ENCODE measurements at regions not wholly inside any gene's neighbourhood (a gene's known extent, or its start where the extent isn't known, plus 50 kb on each side); places are given as distances from the start of the nearest gene placed in this dataset.

DNA sequence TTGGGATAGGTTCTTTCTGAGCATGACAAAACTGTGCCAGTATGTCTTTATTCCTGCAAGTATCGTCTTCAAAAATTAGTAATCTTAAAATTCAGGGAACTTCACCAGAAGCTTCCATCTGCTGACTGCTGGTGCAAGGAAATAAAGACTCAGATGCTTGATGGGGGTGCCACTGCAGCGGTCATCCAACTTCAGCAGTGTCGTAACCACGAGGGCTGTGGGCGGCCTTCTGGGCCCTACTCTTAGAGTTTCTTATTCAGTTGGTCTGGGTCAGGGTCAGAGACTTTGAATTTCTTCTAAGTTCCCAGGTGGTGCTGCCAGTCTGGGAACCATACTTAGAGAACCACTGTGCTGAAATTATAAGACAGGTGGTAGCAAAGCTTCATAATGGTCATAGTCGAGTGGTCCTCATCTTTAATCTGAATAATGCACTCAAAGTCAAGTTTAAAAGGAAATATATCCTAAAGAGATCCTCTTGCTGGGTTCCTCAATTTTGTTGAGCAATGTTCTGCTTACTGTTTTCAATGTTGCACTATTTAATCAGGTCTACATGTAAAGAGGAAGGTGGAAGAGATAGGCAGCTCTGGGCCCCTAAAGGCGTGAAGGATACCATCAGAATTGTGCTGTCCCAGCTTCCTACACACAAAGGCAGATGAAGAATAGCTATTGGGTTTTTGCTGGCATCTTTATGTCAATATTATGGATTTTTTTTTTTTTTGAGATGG is 165.4 kb upstream of the GMDS start:
- Histone ChIP-seq H3K36me3 (ENCODE audit: control insufficient read depth in 4 of 4, insufficient read depth in 4 of 4, low read length in 3 of 4) (peaks cover 0 to 2% (median 0%) of the 10 kb centered on the region in 4 experiments), H3K9me3 (ENCODE audit: control extremely low read depth in 1 of 5, control insufficient read depth in 4 of 5, insufficient read depth in 2 of 5, low read depth in 1 of 5, low read length in 4 of 5) (no peaks in the 10 kb centered on the region), H3K27ac (ENCODE audit: insufficient read depth in 1 of 2, low read depth in 1 of 2, low read length in 2 of 2, poor library complexity in 1 of 2, severe bottlenecking in 2 of 2) (no peak overlapping the region), H3K4me1 (ENCODE audit: control extremely low read depth in 1 of 4, control insufficient read depth in 4 of 4, insufficient read depth in 4 of 4, low read length in 3 of 4) (no peaks in the 10 kb centered on the region), H3K4me3 (ENCODE audit: control insufficient read depth in 1 of 7, extremely low read depth in 1 of 7, insufficient read depth in 4 of 7, low read depth in 2 of 7, low read length in 6 of 7) (no peak overlapping the region), H3K27me3 (replicated peaks in 2 of 5; ENCODE audit: control insufficient read depth in 4 of 5, insufficient read depth in 5 of 5, low read length in 4 of 5) (no peaks in the 10 kb centered on the region)
- ChIA-PET CTCF (no interaction called here), POLR2A (no interaction called here)
- DNase-seq, result no peak
- 96% methylated on average over 6 of the region's 7 CpGs for WGBS (ENCODE audit: insufficient coverage)

DNA sequence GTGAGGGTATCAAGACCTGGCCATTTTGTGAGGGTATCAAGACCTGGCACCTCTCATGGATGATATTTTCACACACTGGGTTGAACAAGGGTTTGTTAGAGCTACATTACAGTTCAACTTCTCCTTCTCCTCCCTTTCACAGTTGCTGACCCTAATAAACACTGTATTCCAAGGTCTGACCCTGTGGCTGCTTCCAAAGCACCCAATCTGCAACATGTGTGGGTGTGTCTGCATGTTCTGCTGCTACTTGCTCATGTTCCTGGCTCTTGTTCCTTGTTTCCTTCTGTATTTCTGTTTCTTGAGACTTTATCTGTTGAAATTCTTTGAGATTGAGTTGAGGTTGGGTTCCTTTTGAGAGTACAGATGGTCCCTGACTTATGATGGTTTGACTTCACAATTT is 162.1 kb upstream of the GMDS start:
- Histone ChIP-seq H3K36me3 (ENCODE audit: control insufficient read depth in 4 of 4, insufficient read depth in 4 of 4, low read length in 3 of 4) (peaks cover 0 to 1% (median 0%) of the 10 kb centered on the region in 4 experiments), H3K4me1 (ENCODE audit: control extremely low read depth in 1 of 4, control insufficient read depth in 4 of 4, insufficient read depth in 4 of 4, low read length in 3 of 4) (no peaks in the 10 kb centered on the region), H3K27me3 (replicated peaks in 2 of 5; ENCODE audit: control insufficient read depth in 4 of 5, insufficient read depth in 5 of 5, low read length in 4 of 5) (no peaks in the 10 kb centered on the region), H3K27ac (ENCODE audit: insufficient read depth in 1 of 2, low read depth in 1 of 2, low read length in 2 of 2, poor library complexity in 1 of 2, severe bottlenecking in 2 of 2) (no peak overlapping the region), H3K9me3 (ENCODE audit: control extremely low read depth in 1 of 5, control insufficient read depth in 4 of 5, insufficient read depth in 2 of 5, low read depth in 1 of 5, low read length in 4 of 5) (no peaks in the 10 kb centered on the region), H3K4me3 (ENCODE audit: control insufficient read depth in 1 of 7, extremely low read depth in 1 of 7, insufficient read depth in 4 of 7, low read depth in 2 of 7, low read length in 6 of 7) (no peak overlapping the region)
- ChIA-PET POLR2A (no interaction called here), CTCF (no interaction called here)
- DNase-seq, result no peak

- DNase-seq, result no peak
- Histone ChIP-seq H3K27ac (ENCODE audit: insufficient read depth in 1 of 2, low read depth in 1 of 2, low read length in 2 of 2, poor library complexity in 1 of 2, severe bottlenecking in 2 of 2) (no peak overlapping the region), H3K36me3 (ENCODE audit: control insufficient read depth in 4 of 4, insufficient read depth in 4 of 4, low read length in 3 of 4) (peaks cover 0 to 18% (median 4%) of the 10 kb centered on the region in 4 experiments), H3K4me1 (ENCODE audit: control extremely low read depth in 1 of 4, control insufficient read depth in 4 of 4, insufficient read depth in 4 of 4, low read length in 3 of 4) (no peaks in the 10 kb centered on the region), H3K4me3 (ENCODE audit: control insufficient read depth in 1 of 7, extremely low read depth in 1 of 7, insufficient read depth in 4 of 7, low read depth in 2 of 7, low read length in 6 of 7) (no peak overlapping the region), H3K27me3 (replicated peaks in 2 of 5; ENCODE audit: control insufficient read depth in 4 of 5, insufficient read depth in 5 of 5, low read length in 4 of 5) (no peaks in the 10 kb centered on the region), H3K9me3 (ENCODE audit: control extremely low read depth in 1 of 5, control insufficient read depth in 4 of 5, insufficient read depth in 2 of 5, low read depth in 1 of 5, low read length in 4 of 5) (peaks cover 0 to 14% (median 10%) of the 10 kb centered on the region in 5 experiments)
- CTCF ChIA-PET, result interaction anchor here (1.7 kb wide), 1 partner anchor 12 kb away, joined by 6 read pairs; no protein-coding TSS in a partner anchor
- POLR2A ChIA-PET, result no interaction called here
- WGBS (ENCODE audit: insufficient coverage), result 97% methylated on average over 5 of the region's 6 CpGs
Observed at GRCh38 chr6:2404211-2404929, 159.0 kb upstream of the GMDS start.

DNA sequence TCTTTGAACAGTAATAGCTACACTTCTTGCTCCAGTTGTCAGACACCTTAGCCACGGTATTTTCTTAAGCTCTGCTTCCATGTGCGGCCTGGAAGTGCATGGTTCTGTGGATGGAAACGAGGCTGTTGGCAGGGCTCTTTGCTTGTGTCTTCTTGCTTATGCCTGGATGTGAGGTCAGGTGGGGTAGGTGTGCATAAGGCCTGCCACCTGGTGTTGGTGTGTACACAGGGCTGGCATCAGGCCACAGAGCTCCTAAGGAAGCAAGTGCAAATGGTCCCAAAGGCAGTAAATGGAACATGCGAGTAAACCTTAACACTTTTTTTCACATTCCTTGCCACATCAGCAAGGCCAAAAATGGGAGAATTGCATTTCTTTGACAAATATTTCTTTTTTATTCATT is 158.1 kb upstream of the GMDS start:
- WGBS (ENCODE audit: insufficient coverage), result 100% methylated on average over 1 of the region's 4 CpGs
- CTCF ChIA-PET, result interaction anchor here (1.7 kb wide), 1 partner anchor 11 kb away, joined by 6 read pairs; no protein-coding TSS in a partner anchor
- POLR2A ChIA-PET, result no interaction called here

GRCh38 chr6:2396846-2397630 is 151.6 kb upstream of the GMDS start:
- H3K27me3 ChIP-seq (replicated peaks in 2 of 5; ENCODE audit: control insufficient read depth in 4 of 5, insufficient read depth in 5 of 5, low read length in 4 of 5), result no peaks in the 10 kb centered on the region
- ChIA-PET CTCF (no interaction called here), POLR2A (interaction anchor here (0.5 to 0.8 kb wide), 2 partner anchors 12 to 68 kb away, joined by 3 to 6 read pairs; no protein-coding TSS in a partner anchor)
- no peak overlapping the region for H3K4me3 ChIP-seq (ENCODE audit: control insufficient read depth in 1 of 7, extremely low read depth in 1 of 7, insufficient read depth in 4 of 7, low read depth in 2 of 7, low read length in 6 of 7)
- peaks cover 0 to 21% (median 10%) of the 10 kb centered on the region in 5 experiments for H3K9me3 ChIP-seq (ENCODE audit: control extremely low read depth in 1 of 5, control insufficient read depth in 4 of 5, insufficient read depth in 2 of 5, low read depth in 1 of 5, low read length in 4 of 5)
- H3K36me3 ChIP-seq (ENCODE audit: control insufficient read depth in 4 of 4, insufficient read depth in 4 of 4, low read length in 3 of 4), result peaks cover 0 to 32% (median 4%) of the 10 kb centered on the region in 4 experiments
- no peaks in the 10 kb centered on the region for H3K4me1 ChIP-seq (ENCODE audit: control extremely low read depth in 1 of 4, control insufficient read depth in 4 of 4, insufficient read depth in 4 of 4, low read length in 3 of 4)
- no peak for DNase-seq
- WGBS (ENCODE audit: insufficient coverage), result 95% methylated on average over 10 of the region's 15 CpGs
- no peak overlapping the region for H3K27ac ChIP-seq (ENCODE audit: insufficient read depth in 1 of 2, low read depth in 1 of 2, low read length in 2 of 2, poor library complexity in 1 of 2, severe bottlenecking in 2 of 2)

More for the DNA sequence above, 158.1 kb upstream of the GMDS start:
- Histone ChIP-seq H3K27me3 (replicated peaks in 2 of 5; ENCODE audit: control insufficient read depth in 4 of 5, insufficient read depth in 5 of 5, low read length in 4 of 5) (no peaks in the 10 kb centered on the region), H3K36me3 (ENCODE audit: control insufficient read depth in 4 of 4, insufficient read depth in 4 of 4, low read length in 3 of 4) (peaks cover 0 to 26% (median 4%) of the 10 kb centered on the region in 4 experiments), H3K27ac (ENCODE audit: insufficient read depth in 1 of 2, low read depth in 1 of 2, low read length in 2 of 2, poor library complexity in 1 of 2, severe bottlenecking in 2 of 2) (no peak overlapping the region), H3K4me3 (ENCODE audit: control insufficient read depth in 1 of 7, extremely low read depth in 1 of 7, insufficient read depth in 4 of 7, low read depth in 2 of 7, low read length in 6 of 7) (no peak overlapping the region), H3K9me3 (ENCODE audit: control extremely low read depth in 1 of 5, control insufficient read depth in 4 of 5, insufficient read depth in 2 of 5, low read depth in 1 of 5, low read length in 4 of 5) (peaks cover 0 to 17% (median 10%) of the 10 kb centered on the region in 5 experiments), H3K4me1 (ENCODE audit: control extremely low read depth in 1 of 4, control insufficient read depth in 4 of 4, insufficient read depth in 4 of 4, low read length in 3 of 4) (no peaks in the 10 kb centered on the region)
- DNase-seq, result no peak

DNA sequence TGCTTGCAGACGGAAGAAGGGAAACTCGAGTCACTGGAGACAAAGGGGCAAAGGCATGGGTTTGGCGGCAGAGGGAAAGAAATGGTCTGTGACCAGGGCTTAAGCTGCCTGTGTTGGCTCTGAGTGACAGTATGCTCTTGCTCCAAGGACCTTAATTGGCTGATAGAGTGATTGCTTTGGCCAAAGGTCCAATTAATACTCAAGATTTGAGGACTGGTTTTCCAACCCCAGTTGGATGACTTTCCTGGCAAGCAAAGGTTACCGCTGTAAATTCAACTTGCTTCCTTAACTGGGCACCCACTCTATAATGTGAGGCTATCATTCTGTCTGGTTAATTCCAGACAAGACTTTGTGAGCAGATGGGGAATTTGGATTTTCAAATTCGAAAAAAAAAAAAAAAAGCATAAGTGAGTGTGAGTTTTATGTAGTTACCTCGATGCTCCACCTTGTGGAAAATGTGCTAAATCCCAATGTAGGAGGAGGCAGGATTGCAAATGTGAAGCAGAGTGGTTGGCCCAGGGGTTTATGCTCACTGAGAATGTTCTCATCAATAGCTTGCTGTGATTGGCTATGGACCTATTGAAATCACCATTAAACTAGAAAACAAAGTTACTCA is 150.7 kb upstream of the GMDS start:
- ChIA-PET POLR2A (interaction anchor here (0.8 kb wide), 1 partner anchor 67 kb away, joined by 3 read pairs; no protein-coding TSS in a partner anchor), CTCF (no interaction called here)
- no peaks in the 10 kb centered on the region for H3K4me1 ChIP-seq (ENCODE audit: control extremely low read depth in 1 of 4, control insufficient read depth in 4 of 4, insufficient read depth in 4 of 4, low read length in 3 of 4)
- no peak for DNase-seq
- 98% methylated on average over 5 of the region's 6 CpGs for WGBS (ENCODE audit: insufficient coverage)
- peaks cover 0 to 20% (median 10%) of the 10 kb centered on the region in 5 experiments for H3K9me3 ChIP-seq (ENCODE audit: control extremely low read depth in 1 of 5, control insufficient read depth in 4 of 5, insufficient read depth in 2 of 5, low read depth in 1 of 5, low read length in 4 of 5)
- H3K36me3 ChIP-seq (ENCODE audit: control insufficient read depth in 4 of 4, insufficient read depth in 4 of 4, low read length in 3 of 4), result peaks cover 0 to 28% (median 4%) of the 10 kb centered on the region in 4 experiments
- no peak overlapping the region for H3K27ac ChIP-seq (ENCODE audit: insufficient read depth in 1 of 2, low read depth in 1 of 2, low read length in 2 of 2, poor library complexity in 1 of 2, severe bottlenecking in 2 of 2)
- H3K27me3 ChIP-seq (replicated peaks in 2 of 5; ENCODE audit: control insufficient read depth in 4 of 5, insufficient read depth in 5 of 5, low read length in 4 of 5), result no peaks in the 10 kb centered on the region
- H3K4me3 ChIP-seq (ENCODE audit: control insufficient read depth in 1 of 7, extremely low read depth in 1 of 7, insufficient read depth in 4 of 7, low read depth in 2 of 7, low read length in 6 of 7), result no peak overlapping the region
